Mammary epithelial cell (primary cell): ENCODE measurements at regions not wholly inside any gene's neighbourhood (a gene's known extent, or its start where the extent isn't known, plus 50 kb on each side); places are given as distances from the start of the nearest gene placed in this dataset.

ENCODE experiments used
- EZH2 ChIP-seq: IDR thresholded peaks from 2 replicates; pipeline ENCODE4 v1.6.1; 2012; ENCODE audit warnings: low read length, inconsistent platforms, borderline replicate concordance
- TF ChIP-seq, protein P1 (sequence below), 2 donors: IDR thresholded peaks in 1 of 2; conservative IDR thresholded peaks in 1 of 2; 2 replicates each; pipeline ENCODE4 v1.5.1; 2011 to 2012; ENCODE audit warnings: inconsistent platforms in 2 of 2, low read length in 2 of 2, mild to moderate bottlenecking in 2 of 2, control low read depth in 1 of 2, low read depth in 1 of 2; ENCODE audit not compliant: insufficient read depth in 1 of 2; ENCODE audit errors: extremely low read depth in 1 of 2

DNA sequence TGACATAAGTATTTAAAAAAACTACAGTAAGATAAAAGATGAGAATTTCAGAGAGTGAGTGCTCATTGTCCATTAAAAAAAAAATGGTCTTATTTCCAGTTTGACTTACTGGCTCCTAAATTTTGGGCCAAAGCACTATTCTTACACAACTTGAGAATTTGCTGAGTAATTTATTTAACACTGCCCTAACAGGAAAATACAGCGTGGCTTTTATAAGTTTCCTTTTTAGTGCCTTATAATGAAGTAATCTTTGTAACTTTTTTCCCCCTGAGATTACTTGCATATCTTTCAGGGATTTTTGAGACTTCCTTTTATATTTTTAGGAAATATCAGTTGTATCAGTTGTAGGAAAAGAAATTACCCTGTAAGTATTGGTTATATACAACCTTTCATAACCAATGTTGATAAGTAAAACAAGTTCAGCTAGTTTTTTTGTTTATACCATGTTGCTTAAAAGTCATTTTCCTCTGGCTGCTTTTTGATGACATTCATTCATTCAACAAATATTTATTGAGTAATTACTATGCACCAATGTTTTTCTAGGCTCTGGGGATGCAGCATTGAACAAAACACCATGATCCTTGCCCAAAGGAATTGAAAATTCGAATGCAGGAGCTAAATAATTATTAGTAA lies 106.4 kb upstream of the SGK1 start:
- TF ChIP-seq, protein P1, sequence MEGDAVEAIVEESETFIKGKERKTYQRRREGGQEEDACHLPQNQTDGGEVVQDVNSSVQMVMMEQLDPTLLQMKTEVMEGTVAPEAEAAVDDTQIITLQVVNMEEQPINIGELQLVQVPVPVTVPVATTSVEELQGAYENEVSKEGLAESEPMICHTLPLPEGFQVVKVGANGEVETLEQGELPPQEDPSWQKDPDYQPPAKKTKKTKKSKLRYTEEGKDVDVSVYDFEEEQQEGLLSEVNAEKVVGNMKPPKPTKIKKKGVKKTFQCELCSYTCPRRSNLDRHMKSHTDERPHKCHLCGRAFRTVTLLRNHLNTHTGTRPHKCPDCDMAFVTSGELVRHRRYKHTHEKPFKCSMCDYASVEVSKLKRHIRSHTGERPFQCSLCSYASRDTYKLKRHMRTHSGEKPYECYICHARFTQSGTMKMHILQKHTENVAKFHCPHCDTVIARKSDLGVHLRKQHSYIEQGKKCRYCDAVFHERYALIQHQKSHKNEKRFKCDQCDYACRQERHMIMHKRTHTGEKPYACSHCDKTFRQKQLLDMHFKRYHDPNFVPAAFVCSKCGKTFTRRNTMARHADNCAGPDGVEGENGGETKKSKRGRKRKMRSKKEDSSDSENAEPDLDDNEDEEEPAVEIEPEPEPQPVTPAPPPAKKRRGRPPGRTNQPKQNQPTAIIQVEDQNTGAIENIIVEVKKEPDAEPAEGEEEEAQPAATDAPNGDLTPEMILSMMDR (conservative IDR thresholded peaks at IDR 0.05 in 1 of 2, IDR thresholded peaks at IDR 0.05 in 1 of 2; ENCODE audit: extremely low read depth in 1 of 2, insufficient read depth in 1 of 2, low read depth in 1 of 2, low read length in 2 of 2) = no peak
- no peak for TF ChIP-seq EZH2
